GM21423 (cell line): ENCODE measurements at regions not wholly inside any gene's neighbourhood (a gene's known extent, or its start where the extent isn't known, plus 50 kb on each side); places are given as distances from the start of the nearest gene placed in this dataset.

Experiments
- ATAC-seq: cut with Tn5 transposase; IDR thresholded peaks from one replicate; pipeline ENCODE4 v1.9.1; 2021; ENCODE audit warnings: mild to moderate bottlenecking, moderate library complexity; ENCODE audit not compliant: unreplicated experiment

GRCh38 chr1:79845936-79846335 is 839.4 kb upstream of the ADGRL4 start:
- no peak for ATAC-seq

- no peak for ATAC-seq
Observed at GRCh38 chr1:79842811-79843210, 836.3 kb upstream of the ADGRL4 start.

GRCh38 chr1:79839882-79840281 is 833.4 kb upstream of the ADGRL4 start:
- no peak for ATAC-seq

DNA sequence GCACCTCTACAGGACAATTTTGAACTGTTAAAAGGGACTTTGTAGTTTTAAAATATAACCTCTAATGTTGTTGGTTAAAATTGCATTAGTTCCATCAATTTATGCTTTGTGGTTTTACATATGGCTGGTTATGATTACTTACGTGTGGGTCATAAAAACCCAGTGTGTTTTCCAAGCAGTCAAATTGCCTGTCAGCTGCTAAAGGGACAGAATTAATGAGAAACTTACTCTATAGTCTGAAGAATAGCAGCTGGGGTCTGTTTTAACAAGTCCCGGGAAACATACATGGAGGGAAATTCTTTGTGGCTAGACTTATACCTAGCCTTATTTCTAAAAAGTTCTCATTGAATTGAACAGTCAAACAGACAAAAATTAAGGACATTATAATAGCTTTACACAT is 820.9 kb upstream of the ADGRL4 start:
- ATAC-seq: no peak

- no peak for ATAC-seq
Observed at GRCh38 chr1:79825551-79825950, 819.0 kb upstream of the ADGRL4 start.

GRCh38 chr1:79822053-79822452 is 815.5 kb upstream of the ADGRL4 start:
- no peak for ATAC-seq

GRCh38 chr1:79819140-79819539 is 812.6 kb upstream of the ADGRL4 start:
- ATAC-seq: peak; percentile 54

DNA sequence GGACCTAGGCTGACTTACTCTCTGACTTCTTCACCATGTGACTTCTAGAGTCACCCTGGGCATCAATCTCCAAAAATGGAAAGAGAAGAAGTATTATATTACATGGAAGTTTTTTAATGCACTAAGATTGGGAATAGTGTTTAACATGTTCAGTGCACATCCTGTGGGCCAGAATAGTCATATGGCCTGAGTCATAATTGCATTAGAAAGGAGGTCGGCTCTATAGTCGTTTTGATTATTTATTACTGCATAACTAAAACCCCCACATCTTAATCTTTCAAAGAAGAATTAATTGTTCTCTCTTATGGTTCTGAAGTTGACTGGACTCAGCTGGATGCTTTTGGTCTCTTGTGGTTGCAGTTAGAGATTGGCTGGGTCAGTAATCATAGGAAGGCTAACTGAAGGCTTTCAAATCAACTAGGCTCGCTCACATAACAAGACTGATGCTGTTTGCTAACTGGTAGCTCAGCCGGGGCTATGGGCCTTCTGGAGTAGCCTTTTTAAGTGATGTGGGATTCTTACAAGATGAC is 810.6 kb upstream of the ADGRL4 start:
- no peak for ATAC-seq

DNA sequence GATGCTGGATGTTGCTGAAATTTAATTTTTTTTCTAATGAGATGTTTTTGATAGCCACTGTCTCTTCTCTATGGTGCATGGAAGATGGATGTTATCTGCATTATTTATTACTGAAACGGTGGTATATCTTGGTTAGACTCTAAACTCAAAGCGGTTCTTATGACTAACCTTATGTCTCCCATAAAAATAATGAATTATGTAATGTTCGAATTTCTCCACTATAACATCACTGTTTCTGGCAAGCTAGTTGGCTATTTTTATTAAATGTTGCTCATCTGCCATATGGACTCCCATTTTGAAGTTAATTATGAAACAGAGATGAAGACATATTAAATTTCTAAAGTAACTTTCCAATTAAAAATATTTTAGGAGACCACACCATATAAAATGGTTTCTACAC is 808.6 kb upstream of the ADGRL4 start:
- no peak for ATAC-seq

- ATAC-seq: no peak
Observed at GRCh38 chr1:79811173-79811572, 804.6 kb upstream of the ADGRL4 start.

- no peak for ATAC-seq
Observed at GRCh38 chr1:79808816-79809475, 802.4 kb upstream of the ADGRL4 start.

DNA sequence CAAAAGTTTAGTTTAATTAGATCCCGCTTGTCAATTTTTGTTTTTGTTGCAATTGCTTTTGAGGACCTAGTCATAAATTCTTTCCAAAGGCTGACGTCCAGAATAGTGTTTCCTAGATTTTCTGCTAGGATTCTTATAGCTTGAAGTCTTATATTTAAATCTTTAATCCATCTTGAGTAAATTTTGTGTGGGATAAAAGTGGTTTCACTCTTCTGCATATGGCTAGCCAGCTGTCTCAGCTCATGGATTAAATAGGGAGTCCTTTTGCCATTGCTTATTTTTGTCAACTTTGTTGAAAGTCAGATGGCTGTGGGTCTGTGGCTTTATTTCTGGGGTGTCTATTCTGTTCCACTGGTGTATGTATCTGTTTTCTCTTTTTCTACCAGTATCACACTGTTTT is 801.3 kb upstream of the ADGRL4 start:
- ATAC-seq: no peak

GRCh38 chr1:79797487-79797886 is 791.0 kb upstream of the ADGRL4 start:
- no peak for ATAC-seq

- ATAC-seq: no peak
Observed at GRCh38 chr1:79796434-79796833, 789.9 kb upstream of the ADGRL4 start.

DNA sequence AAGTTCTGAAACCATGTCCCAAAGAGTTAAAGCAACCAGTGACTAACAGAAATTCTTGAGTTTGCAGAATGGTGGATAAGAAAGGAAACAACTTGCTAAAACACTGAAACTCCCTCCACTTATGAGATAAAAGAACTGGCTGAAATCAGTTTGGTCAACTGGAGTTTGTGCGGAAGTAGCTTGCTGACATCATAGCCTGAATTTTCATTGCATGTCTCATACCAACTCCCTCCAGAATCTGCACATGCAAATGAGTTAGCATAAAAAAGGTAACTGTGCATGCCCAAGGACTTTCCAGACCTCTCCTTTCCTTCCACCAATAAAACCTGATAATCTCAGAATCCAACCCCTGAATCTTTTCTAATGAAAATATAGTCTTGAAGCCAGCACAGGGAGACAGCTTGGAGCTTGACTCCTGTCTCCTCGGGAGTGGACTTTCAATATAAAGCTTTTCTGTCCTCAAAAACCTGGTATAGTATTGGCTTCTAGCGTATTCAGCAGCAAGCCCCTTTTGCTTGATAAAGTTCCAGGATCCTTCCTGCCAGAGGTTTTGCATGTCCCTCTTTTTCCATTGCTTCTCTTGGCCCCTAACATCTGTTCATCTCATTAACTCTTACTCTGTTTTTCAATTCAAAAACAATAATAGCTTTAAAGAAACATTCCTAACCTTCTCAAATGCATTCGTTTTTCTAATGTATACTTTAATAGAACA is 785.8 kb upstream of the ADGRL4 start:
- ATAC-seq: no peak

DNA sequence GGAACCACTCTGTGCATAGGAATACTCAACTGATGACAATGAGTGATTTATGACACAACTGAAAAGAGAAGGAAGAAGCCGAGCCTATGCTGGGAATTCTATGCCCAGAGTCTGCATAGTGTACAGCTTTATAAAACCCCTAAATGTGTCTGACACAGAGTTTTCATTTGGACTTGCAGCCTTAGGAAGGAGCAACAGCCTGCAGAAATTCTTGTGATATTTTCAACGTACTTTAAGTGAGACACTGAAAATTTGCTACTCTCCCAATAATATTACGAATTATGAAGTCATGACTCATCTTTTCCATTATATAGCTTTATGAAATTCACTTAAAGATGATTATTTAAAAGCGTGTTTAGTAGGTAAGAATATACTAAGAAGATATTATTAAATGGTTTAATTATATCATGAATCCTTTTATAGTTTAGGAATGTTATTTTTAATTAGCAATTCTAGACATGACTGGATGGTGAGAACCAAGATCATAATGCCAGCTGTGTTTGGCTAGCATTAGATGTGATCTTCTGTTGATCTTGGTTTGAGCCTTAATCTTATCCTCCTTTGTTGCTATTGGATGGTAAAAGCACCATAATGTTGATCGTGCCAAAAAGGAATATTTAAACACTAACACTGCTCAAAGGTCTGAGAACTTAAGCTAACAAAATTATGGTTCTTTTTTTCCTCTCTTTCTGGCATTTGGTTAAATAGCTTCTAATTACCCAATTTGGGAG is 785.1 kb upstream of the ADGRL4 start:
- no peak for ATAC-seq

- ATAC-seq: no peak
Observed at GRCh38 chr1:79790950-79791349, 784.4 kb upstream of the ADGRL4 start.

DNA sequence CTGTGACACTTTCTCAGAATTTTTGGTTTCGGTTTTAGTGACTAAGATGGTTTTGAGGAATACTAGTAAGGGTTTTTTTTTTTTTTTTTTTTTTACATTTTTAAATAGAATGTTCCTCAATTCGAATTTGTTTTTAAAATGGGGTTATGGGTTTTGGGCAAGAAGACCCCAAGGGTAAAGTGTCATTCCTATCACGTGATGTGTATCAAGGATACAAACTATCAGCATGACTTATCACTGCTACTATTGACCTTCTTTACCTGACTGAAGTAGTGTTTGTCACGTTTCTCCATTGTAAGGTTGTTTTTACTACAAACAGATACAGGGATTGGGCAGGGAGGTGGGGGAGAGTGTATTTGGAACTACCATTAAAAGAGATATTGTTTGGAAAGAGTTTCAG is 781.1 kb upstream of the ADGRL4 start:
- ATAC-seq: no peak

DNA sequence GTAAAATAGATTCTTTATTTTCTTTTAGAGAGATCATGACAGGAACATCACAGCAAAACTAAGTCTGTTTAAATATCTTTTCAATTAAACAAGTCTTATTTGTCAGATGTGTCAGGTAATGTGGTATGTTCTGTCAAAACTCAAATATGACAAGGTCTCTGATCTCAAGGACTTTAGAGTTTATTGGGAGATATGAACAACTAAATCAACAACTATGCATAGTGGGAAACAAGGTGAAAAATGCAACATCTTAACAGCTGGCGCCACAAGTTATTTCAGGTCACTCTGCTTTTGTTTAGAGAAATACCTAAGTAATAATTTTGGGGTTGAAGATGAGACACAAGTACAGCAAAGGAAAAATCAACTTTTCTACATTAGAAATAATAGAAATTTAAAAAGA is 779.4 kb upstream of the ADGRL4 start:
- no peak for ATAC-seq

DNA sequence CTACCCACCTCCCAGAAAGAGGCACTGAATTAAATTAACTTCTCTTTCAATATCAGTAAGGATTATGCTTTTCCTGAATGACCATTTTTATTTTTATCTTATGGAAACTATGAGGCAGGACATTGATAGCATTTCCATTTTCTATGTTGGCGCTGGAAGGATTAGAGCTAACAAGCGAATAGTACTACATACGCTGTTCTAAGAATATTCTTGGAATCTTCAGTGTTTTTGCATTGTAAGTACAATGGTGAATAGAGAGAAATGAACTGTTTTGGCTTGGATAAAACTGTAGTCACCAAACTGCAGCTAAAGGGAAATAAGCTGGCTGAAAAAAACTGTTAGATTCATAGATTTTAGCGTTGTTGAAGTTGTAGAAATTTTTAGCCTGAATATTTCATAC is 779.0 kb upstream of the ADGRL4 start:
- ATAC-seq: no peak

DNA sequence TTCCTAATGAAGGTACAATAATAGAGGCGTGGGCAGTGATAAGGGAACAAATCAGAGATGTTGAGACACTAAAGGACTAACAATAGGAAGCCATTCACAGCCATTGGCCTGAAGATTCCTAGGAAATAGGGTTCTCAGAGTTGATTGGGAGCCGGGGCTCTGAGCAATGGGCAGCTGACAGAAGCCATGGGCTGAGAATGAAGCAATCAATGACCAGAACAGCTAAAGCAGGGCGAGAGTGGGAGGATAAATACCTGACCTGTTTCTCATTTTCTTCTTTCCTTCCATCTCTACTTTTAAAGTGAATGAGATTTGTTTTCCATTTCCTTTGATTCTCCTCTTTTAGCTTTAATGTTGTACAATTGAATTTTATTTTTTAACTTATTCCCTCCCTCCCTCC is 774.7 kb upstream of the ADGRL4 start:
- ATAC-seq: no peak
